ENCODE measurements at regions not wholly inside any gene's neighbourhood (a gene's known extent, or its start where the extent isn't known, plus 50 kb on each side); places are given as distances from the start of the nearest gene placed in this dataset.

- peak; percentile 71 for DNase-seq
Observed at GRCh38 chr7:19442016-19442785, 266.6 kb downstream of the POLR1F start.

DNA sequence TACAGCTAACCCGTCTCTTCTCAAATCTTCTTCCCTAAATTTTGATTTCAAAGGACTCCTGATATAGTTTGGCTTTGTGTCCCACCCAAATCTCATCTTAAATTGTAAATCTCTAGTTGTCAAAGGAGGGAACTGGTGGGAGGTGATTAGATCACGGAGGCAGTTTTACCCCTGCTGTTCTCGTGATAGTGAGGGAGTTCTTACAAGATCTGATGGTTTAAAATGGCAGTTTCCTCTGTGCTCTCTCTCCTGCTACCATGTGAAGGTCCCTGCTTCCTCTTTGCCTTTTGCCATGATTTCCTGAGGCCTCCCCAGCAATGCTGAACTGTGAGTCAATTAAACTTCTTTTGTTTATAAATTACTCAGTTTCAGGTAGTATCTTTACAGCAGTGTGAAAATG is 269.3 kb downstream of the POLR1F start:
- no peak for DNase-seq

DNA sequence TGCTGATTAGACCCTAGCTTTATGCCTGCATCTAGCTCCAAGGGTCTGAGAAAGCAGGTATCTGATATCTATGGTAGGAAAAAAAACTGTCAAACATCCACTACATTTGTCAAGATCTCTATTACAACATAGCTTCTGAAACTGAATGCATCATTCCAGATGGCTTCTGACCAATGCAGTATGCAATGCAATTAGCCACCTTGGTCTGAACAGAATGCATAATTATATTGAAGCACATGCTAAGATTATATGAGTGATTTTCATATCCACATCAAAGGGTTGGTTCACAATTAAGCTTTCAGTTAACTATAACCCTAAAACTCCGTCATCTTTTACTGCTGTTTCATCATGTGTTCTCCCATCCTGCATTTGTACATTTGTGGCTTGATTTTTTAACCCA is 271.4 kb downstream of the POLR1F start:
- no peak for DNase-seq

- no peak for DNase-seq
Observed at GRCh38 chr7:19427944-19428343, 280.9 kb downstream of the POLR1F start.

DNA sequence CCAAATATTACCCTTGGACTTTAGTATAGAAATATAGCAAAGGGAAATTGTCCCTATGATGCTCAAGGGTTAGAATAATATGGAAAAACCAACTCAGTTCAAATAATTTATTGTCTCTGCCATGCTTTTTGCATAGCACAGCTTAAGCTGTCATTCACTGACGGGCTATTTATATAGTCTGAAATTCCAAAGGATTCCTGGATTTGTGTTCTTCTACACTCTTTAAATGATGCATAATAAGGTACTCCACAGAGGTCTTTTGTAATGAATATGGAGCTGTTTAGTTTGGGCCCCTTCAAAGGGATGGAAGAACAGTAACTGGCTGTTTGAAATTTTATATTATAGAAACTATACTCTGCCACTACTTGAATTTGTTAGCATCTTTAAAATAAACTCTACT is 276.6 kb upstream of the FERD3L start:
- no peak for DNase-seq

GRCh38 chr7:19417231-19417630 is 272.0 kb upstream of the FERD3L start:
- no peak for DNase-seq

- DNase-seq: no peak
Observed at GRCh38 chr7:19415123-19415522, 269.9 kb upstream of the FERD3L start.

DNA sequence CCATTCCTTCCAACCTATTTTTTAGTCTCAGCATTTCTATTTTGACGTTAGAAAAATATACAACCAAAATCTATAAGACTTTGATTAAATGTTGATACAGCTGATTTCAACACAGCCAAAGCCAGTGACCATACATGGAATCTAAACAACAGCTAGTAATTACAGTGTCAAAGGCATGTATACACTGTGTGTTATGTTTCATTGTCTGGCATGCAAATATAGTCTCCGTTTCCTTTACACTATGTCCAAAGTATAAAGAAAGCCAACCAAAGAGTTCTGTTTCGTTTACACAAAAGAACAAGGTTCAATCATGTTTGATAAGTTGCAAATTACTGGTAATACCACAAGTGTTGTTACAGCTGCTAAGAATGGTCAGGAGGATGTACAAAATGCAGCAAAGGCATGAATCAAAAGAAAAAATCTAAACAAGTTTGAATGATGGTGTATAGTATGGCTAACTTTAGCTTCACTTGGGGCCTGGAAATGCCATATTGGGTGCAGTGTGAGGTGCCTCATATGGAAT is 268.3 kb upstream of the FERD3L start:
- DNase-seq: no peak

DNA sequence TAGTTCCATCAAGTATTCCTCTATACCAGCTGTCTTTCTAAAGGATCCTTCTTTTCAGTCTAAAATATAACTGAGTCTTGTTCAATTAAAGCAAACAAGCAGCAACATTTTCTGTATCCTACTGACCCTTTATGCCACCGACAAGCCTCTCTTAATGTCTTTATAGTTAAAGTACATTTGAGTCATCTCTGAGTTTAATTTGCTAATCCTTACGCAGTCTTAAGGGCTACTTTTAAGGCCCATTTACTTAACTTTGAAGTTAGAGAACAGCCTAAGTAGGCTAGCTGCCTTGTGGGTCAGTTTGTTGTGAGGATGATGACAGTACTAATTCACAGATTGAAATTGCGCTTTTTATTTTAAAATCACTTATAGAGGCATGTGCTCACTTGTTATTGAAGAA is 265.5 kb upstream of the FERD3L start:
- DNase-seq: no peak

- DNase-seq: peak; percentile 51
Observed at GRCh38 chr7:19410106-19410505, 264.9 kb upstream of the FERD3L start.

DNA sequence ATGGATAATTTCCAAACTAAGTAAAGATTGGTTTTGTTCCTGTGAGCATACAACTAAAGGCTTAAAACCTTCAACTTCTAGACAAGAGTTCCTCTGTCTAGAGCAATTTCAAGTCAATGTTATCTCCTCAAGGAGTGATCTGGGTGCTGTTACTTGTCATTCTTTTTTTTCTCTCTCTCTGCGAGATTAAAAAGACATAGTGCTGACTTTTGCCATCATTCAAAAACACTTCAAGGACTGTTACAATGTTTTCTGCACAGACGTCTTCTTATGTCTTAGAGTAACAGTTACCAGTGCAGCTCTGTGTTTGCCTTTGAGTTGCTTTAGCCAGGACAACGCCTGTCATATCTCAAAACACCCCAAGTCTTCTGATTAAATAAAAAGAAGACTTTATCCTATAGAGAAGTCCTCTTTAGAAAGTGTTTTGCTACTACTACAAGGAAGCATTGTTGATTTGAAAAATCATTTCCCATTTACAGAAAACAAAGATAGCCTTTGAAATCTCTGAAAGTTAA is 263.5 kb upstream of the FERD3L start:
- DNase-seq: no peak

DNA sequence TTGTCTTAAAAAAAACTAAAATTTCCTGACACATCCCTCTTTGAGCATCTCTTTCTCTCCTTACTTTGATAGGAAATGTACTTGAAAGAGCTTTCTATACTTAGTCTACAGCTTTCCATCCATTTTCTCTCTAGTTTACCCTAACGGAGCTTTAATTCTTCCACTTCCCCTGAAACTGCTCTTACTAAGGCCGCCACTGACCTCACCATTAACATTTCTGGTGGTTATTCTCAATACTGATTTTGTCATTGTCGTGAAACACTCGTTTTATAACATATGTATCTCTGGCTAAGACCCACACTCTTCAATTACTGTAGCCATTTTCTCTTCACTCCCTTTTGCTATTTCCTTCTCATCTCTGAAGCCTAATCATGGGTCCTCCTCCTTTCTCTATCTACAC is 262.0 kb upstream of the FERD3L start:
- DNase-seq: no peak

GRCh38 chr7:19405541-19405940 is 260.3 kb upstream of the FERD3L start:
- DNase-seq: peak; percentile 44

DNA sequence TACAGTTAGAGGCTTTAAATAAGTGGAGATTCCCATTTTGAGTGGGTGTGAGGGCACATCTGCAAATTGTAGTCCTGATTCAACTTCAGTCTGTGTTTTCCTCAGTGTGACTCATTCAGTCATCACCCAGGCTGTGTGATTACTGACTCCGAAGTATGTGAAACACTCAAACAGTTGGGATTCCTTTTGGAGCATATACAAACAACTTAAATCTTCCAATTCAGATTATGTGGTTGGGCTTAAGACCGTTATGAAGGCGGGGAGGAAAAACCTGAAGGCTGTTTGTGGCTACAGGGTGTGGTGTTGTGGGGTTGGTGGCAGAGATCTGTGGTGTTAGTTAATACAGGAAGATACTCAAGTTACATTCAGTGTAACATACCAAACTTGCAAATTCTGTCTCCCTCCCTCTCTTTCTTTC is 259.7 kb upstream of the FERD3L start:
- peak; percentile 99 for DNase-seq

- DNase-seq: peak; percentile 9
Observed at GRCh38 chr7:19403691-19404090, 258.5 kb upstream of the FERD3L start.

DNA sequence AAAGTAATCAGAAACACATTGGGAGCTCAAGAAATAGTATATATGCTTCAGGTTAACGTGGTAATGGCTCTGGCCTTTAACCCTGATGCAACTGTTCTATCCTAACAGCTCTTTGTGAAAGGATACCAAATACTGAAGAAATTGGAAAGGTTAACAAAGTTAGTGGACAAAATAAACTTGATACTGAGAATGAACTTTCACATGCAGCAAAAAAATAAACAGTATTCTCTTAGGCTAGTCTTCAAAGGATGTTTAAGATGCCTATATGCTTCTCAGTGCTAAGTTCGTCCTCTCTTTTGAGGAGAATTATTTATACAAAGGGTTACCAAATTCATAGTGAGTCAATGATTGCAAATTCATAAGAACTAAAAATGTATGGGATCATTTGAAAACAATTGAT is 256.2 kb upstream of the FERD3L start:
- no peak for DNase-seq

DNA sequence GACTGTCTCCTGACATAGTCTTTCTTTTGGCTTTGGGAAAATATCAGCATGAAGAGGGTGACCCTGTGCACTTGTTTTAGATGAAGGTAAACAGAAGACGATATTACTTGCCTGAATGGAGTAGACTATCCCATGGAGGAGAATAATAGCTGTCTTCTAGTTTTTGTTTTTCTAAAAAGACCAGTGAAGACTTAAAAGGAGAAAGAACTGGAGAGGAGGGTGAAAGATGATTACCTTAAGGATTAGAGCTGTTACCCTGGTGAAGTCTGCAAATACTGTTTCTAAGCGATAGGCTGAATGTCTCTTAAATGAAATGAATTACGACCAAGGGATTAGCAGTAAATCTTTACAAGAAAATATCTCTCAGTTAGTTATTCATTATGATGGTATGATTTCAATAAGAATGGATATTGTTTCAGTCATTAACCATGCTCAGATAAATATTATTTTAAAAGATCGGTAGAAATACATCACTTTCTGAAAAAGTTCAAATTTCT is 255.6 kb upstream of the FERD3L start:
- DNase-seq: no peak

GRCh38 chr7:19397911-19398310 is 252.7 kb upstream of the FERD3L start:
- DNase-seq: peak; percentile 81

DNA sequence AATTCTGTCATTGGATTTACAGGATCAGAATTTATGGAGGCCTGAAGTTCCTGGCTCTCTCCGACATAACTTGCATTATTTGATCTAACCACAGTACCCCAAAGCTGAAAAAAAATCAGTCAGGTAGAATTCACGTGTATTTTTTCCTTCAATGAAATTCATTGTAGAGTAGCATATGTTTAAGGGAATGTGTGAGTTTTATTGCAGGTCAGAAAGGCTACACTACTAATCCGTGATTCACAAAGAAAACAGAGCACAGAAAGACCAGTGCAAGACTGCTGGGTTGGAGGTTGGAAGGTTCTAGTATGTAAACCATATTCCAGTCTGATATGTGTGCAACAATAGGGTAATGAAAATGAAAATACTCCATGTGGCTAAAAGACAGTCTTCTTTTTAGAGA is 247.0 kb upstream of the FERD3L start:
- DNase-seq: peak; percentile 82

GRCh38 chr7:19390795-19391194 is 245.6 kb upstream of the FERD3L start:
- no peak for DNase-seq

- no peak for DNase-seq
Observed at GRCh38 chr7:19381321-19381720, 236.1 kb upstream of the FERD3L start.

GRCh38 chr7:19378345-19378714 is 233.1 kb upstream of the FERD3L start:
- no peak for DNase-seq

DNA sequence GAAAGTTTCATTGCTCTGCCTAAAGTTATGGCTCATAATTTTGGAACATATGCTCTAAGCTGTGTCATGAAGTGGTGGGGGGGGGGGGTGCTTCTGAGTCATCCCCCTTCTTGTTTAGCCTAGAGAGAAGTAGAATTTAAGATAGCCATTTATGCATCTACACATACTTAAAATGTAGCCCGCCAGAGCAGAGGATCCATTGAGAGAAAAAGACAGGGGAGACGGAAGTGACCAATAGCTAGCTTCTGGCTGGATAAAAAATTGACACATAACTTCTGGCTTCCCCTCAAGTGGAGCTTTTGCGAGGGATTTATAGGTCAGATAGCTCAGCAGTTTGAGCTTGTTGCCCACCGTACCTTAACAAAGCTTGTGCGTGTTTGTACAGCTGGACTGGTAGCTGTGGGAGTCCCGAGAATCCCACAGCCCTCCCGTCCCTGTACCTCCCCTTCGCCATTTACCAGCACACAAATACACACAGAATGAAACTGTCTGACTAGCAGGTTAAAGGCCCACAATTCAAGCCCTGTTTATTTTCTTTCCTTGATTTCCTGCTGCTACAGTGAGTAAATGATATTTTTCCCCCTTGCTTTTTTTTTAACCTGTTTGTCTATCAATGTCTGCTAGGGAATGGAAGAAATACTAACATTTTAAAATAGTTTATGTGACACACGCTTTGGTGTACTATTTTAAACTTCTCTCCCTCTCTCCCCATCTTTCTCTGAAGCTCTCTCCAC is 232.6 kb upstream of the FERD3L start:
- DNase-seq: peak; percentile 81

DNA sequence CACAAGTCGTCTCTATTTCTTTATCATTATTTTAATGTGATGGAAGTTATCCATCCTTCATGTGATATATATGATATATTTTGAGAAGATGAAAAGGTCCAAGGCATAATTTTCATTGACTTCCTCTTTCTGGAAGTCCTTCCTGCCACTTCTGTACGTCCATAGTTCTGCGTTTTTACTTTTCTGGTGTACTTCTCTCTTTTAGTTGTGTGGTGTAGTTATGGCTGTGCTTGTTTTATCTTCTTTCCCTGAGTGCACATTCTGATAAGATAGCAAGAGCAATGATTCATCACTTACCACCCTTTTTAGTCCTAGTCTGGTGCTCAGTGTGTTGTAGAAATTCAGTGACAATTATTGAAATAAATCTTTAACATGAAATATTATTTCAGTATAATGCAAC is 231.3 kb upstream of the FERD3L start:
- peak; percentile 10 for DNase-seq
